ENCODE measurements at regions not wholly inside any gene's neighbourhood (a gene's known extent, or its start where the extent isn't known, plus 50 kb on each side); places are given as distances from the start of the nearest gene placed in this dataset.
A peak's percentile ranks its signal among the peaks of the same experiment; 100 is the strongest.
"Not testable (repeated sequence)": the region's sequence is repeated elsewhere in the genome, so short reads cannot be mapped to it uniquely, and the experiment has no call there.

- H3K4me3 ChIP-seq (ENCODE audit: low read length): no peak overlapping the region
- no peak for DNase-seq (ENCODE audit: low read depth, low spot score)
- no peaks in the 10 kb centered on the region for H3K36me3 ChIP-seq (ENCODE audit: control insufficient read depth, insufficient read depth, low read length)
- no peaks in the 10 kb centered on the region for H3K27me3 ChIP-seq (ENCODE audit: control insufficient read depth, insufficient read depth, low read length)
- no peaks in the 10 kb centered on the region for H3K9me3 ChIP-seq (ENCODE audit: control insufficient read depth, insufficient read depth, low read length)
- H3K27ac ChIP-seq (ENCODE audit: low read length): no peak overlapping the region
- no CpG with 5 or more reads among the region's 5 CpGs for WGBS (ENCODE audit: insufficient coverage, insufficient read length)
- peaks cover 5% of the 10 kb centered on the region; the same call in 1 of the 2 replicates for H3K4me1 ChIP-seq (ENCODE audit: control insufficient read depth, insufficient read depth, low read length)
These were observed 151.7 kb downstream of the FOXL1 start for GRCh38 chr16:86730086-86730485.

GRCh38 chr16:86730597-86730996, 152.2 kb downstream of the FOXL1 start:
- no peak overlapping the region for H3K27ac ChIP-seq (ENCODE audit: low read length)
- no CpG with 5 or more reads among the region's 12 CpGs for WGBS (ENCODE audit: insufficient coverage, insufficient read length)
- peaks cover 6% of the 10 kb centered on the region; the same call in 1 of the 2 replicates for H3K4me1 ChIP-seq (ENCODE audit: control insufficient read depth, insufficient read depth, low read length)
- no peaks in the 10 kb centered on the region for H3K9me3 ChIP-seq (ENCODE audit: control insufficient read depth, insufficient read depth, low read length)
- no peaks in the 10 kb centered on the region for H3K27me3 ChIP-seq (ENCODE audit: control insufficient read depth, insufficient read depth, low read length)
- H3K36me3 ChIP-seq (ENCODE audit: control insufficient read depth, insufficient read depth, low read length): no peaks in the 10 kb centered on the region
- no peak overlapping the region for H3K4me3 ChIP-seq (ENCODE audit: low read length)
- no peak for DNase-seq (ENCODE audit: low read depth, low spot score)

DNA sequence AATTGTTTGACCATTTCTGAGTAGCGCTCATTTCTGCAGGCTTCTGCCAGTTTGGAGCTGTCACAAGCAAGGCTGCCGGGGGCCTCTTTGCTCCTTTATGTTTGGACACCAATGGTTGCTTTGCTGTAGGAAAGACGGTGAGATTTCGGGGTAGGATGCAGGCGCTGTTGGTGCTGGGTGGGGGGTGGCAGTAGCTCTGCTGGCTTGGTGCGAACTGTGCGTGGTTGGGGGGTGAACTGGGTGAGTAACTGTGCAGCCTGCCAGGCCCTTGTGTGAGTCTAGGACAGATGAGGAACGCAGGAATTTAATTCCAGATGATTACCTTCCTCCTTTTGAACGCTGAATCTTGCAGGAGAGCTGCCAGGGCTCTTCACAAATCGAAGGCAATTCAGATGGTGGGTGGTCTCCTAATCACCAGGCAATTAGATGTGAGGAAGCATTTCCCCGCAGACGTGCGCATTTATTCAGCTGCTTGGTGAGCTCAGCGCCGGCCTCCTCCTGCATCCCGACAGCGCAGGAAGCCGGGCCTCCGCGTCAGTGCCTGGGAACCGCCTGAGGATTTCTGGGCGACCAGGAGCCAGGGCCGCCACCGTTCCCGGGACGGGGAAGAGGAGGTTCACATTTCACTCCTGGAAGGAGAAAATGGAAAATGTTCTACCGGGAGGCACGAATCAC, 154.4 kb downstream of the FOXL1 start:
- Histone ChIP-seq H3K9me3 (ENCODE audit: control insufficient read depth, insufficient read depth, low read length) (no peaks in the 10 kb centered on the region), H3K4me3 (ENCODE audit: low read length) (no peak overlapping the region), H3K4me1 (ENCODE audit: control insufficient read depth, insufficient read depth, low read length) (peaks cover 6% of the 10 kb centered on the region; the same call in 1 of the 2 replicates), H3K27me3 (ENCODE audit: control insufficient read depth, insufficient read depth, low read length) (no peaks in the 10 kb centered on the region), H3K27ac (ENCODE audit: low read length) (no peak overlapping the region), H3K36me3 (ENCODE audit: control insufficient read depth, insufficient read depth, low read length) (no peaks in the 10 kb centered on the region)
- no CpG with 5 or more reads among the region's 28 CpGs for WGBS (ENCODE audit: insufficient coverage, insufficient read length)
- DNase-seq (ENCODE audit: low read depth, low spot score): peak; percentile 27

GRCh38 chr16:86733546-86734254, 155.4 kb downstream of the FOXL1 start:
- Histone ChIP-seq H3K4me1 (ENCODE audit: control insufficient read depth, insufficient read depth, low read length) (peaks cover 6% of the 10 kb centered on the region; the same call in 1 of the 2 replicates), H3K4me3 (ENCODE audit: low read length) (no peak overlapping the region), H3K9me3 (ENCODE audit: control insufficient read depth, insufficient read depth, low read length) (no peaks in the 10 kb centered on the region), H3K27ac (ENCODE audit: low read length) (no peak overlapping the region), H3K36me3 (ENCODE audit: control insufficient read depth, insufficient read depth, low read length) (no peaks in the 10 kb centered on the region), H3K27me3 (ENCODE audit: control insufficient read depth, insufficient read depth, low read length) (no peaks in the 10 kb centered on the region)
- DNase-seq (ENCODE audit: low read depth, low spot score): peak; percentile 33
- no CpG with 5 or more reads among the region's 27 CpGs for WGBS (ENCODE audit: insufficient coverage, insufficient read length)

- Histone ChIP-seq H3K36me3 (ENCODE audit: control insufficient read depth, insufficient read depth, low read length) (no peaks in the 10 kb centered on the region), H3K4me1 (ENCODE audit: control insufficient read depth, insufficient read depth, low read length) (peaks cover 6% of the 10 kb centered on the region; the same call in 1 of the 2 replicates), H3K4me3 (ENCODE audit: low read length) (no peak overlapping the region), H3K27ac (ENCODE audit: low read length) (no peak overlapping the region), H3K9me3 (ENCODE audit: control insufficient read depth, insufficient read depth, low read length) (no peaks in the 10 kb centered on the region), H3K27me3 (ENCODE audit: control insufficient read depth, insufficient read depth, low read length) (no peaks in the 10 kb centered on the region)
- no peak for DNase-seq (ENCODE audit: low read depth, low spot score)
- WGBS (ENCODE audit: insufficient coverage, insufficient read length): no CpG with 5 or more reads among the region's 24 CpGs
These were observed 156.5 kb downstream of the FOXL1 start for GRCh38 chr16:86734543-86735460.

DNA sequence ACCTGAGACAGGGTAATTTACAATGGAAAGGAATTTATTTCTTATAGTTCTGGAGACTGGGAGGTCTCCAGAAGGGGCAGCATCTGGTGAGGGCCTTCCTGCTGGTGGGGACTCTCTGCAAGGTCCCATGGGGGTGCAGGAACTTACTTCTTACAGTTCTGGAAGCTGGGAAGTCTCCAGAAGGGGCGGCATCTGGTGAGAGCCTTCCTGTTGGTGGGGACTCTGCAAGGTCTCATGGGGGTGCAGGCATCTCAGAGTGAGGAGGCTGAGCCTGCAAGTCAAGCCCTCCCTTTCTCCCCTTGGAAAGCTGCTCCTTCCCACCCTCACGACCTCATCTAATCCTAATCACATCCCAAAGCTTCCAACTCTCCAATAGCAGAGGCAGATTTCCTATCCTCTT, 157.4 kb downstream of the FOXL1 start:
- WGBS (ENCODE audit: insufficient coverage, insufficient read length): no CpG with 5 or more reads among the region's 2 CpGs
- H3K27me3 ChIP-seq (ENCODE audit: control insufficient read depth, insufficient read depth, low read length): no peaks in the 10 kb centered on the region
- no peaks in the 10 kb centered on the region for H3K36me3 ChIP-seq (ENCODE audit: control insufficient read depth, insufficient read depth, low read length)
- no peaks in the 10 kb centered on the region for H3K9me3 ChIP-seq (ENCODE audit: control insufficient read depth, insufficient read depth, low read length)
- peaks cover 7% of the 10 kb centered on the region; the same call in 1 of the 2 replicates for H3K4me1 ChIP-seq (ENCODE audit: control insufficient read depth, insufficient read depth, low read length)
- DNase-seq (ENCODE audit: low read depth, low spot score): no peak
- H3K27ac ChIP-seq (ENCODE audit: low read length): no peak overlapping the region
- no peak overlapping the region for H3K4me3 ChIP-seq (ENCODE audit: low read length)

DNA sequence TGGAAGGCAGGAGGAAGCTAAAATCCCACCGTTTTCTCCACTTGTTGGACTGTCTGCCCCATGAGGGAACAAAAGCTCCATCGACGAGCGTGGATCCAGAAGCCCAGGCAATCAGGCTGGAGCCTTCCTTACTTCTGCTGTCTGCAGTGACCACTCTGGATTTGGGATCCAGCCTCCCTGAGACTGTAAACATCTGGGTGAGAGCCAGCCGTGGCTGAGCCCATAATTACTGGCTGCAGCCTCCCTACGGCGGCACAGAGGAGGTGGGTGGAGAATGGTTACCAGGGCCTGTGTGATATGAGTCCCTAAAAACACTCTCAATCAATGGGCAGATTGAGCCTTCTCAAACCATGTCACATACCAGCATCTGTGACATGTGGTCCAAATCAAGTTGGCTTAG, 158.2 kb downstream of the FOXL1 start:
- no peaks in the 10 kb centered on the region for H3K27me3 ChIP-seq (ENCODE audit: control insufficient read depth, insufficient read depth, low read length)
- H3K27ac ChIP-seq (ENCODE audit: low read length): no peak overlapping the region
- no CpG with 5 or more reads among the region's 7 CpGs for WGBS (ENCODE audit: insufficient coverage, insufficient read length)
- no peak overlapping the region for H3K4me3 ChIP-seq (ENCODE audit: low read length)
- H3K36me3 ChIP-seq (ENCODE audit: control insufficient read depth, insufficient read depth, low read length): no peaks in the 10 kb centered on the region
- DNase-seq (ENCODE audit: low read depth, low spot score): no peak
- peaks cover 9% of the 10 kb centered on the region for H3K4me1 ChIP-seq (ENCODE audit: control insufficient read depth, insufficient read depth, low read length)
- no peaks in the 10 kb centered on the region for H3K9me3 ChIP-seq (ENCODE audit: control insufficient read depth, insufficient read depth, low read length)

DNA sequence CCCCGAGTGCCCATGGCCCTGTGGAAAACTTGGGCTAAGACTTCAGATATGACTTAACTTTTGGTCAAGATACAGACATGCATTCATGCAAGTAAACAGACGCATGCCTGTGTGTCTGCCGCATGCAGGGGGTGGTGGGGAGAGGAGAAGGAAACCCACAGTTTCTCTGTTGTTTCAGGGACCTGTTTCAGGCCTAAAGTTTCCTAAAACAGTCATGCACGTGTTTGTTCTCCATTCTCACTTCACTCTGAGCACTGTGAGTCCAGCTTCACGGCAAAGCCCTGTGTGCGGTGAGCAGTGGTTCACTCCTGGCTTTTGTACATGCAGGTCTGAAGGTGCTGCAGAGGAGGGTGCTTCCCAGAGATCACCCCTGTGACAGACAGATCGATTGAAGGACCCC, 158.7 kb downstream of the FOXL1 start:
- no peak overlapping the region for H3K27ac ChIP-seq (ENCODE audit: low read length)
- no peak overlapping the region for H3K4me3 ChIP-seq (ENCODE audit: low read length)
- DNase-seq (ENCODE audit: low read depth, low spot score): no peak
- H3K27me3 ChIP-seq (ENCODE audit: control insufficient read depth, insufficient read depth, low read length): no peaks in the 10 kb centered on the region
- H3K36me3 ChIP-seq (ENCODE audit: control insufficient read depth, insufficient read depth, low read length): no peaks in the 10 kb centered on the region
- peaks cover 9% of the 10 kb centered on the region for H3K4me1 ChIP-seq (ENCODE audit: control insufficient read depth, insufficient read depth, low read length)
- WGBS (ENCODE audit: insufficient coverage, insufficient read length): no CpG with 5 or more reads among the region's 7 CpGs
- H3K9me3 ChIP-seq (ENCODE audit: control insufficient read depth, insufficient read depth, low read length): no peaks in the 10 kb centered on the region

GRCh38 chr16:86738322-86738721, 160.0 kb downstream of the FOXL1 start:
- not testable (repeated sequence) for H3K4me3 ChIP-seq (ENCODE audit: low read length); H3K4me1 ChIP-seq (ENCODE audit: control insufficient read depth, insufficient read depth, low read length); H3K9me3 ChIP-seq (ENCODE audit: control insufficient read depth, insufficient read depth, low read length); H3K27ac ChIP-seq (ENCODE audit: low read length); H3K36me3 ChIP-seq (ENCODE audit: control insufficient read depth, insufficient read depth, low read length); DNase-seq (ENCODE audit: low read depth, low spot score); H3K27me3 ChIP-seq (ENCODE audit: control insufficient read depth, insufficient read depth, low read length)
- no CpG with 5 or more reads among the region's 35 CpGs for WGBS (ENCODE audit: insufficient coverage, insufficient read length)

GRCh38 chr16:86739178-86739577, 160.8 kb downstream of the FOXL1 start:
- H3K9me3 ChIP-seq (ENCODE audit: control insufficient read depth, insufficient read depth, low read length): no peaks in the 10 kb centered on the region
- H3K27ac ChIP-seq (ENCODE audit: low read length): no peak overlapping the region
- no peaks in the 10 kb centered on the region for H3K27me3 ChIP-seq (ENCODE audit: control insufficient read depth, insufficient read depth, low read length)
- no CpG with 5 or more reads among the region's 3 CpGs for WGBS (ENCODE audit: insufficient coverage, insufficient read length)
- no peak for DNase-seq (ENCODE audit: low read depth, low spot score)
- H3K4me1 ChIP-seq (ENCODE audit: control insufficient read depth, insufficient read depth, low read length): peaks cover 6% of the 10 kb centered on the region
- H3K36me3 ChIP-seq (ENCODE audit: control insufficient read depth, insufficient read depth, low read length): no peaks in the 10 kb centered on the region
- no peak overlapping the region for H3K4me3 ChIP-seq (ENCODE audit: low read length)

Data from iPS DF 6.9 (cell line).